SU-DHL-6 (cell line): ENCODE measurements at regions not wholly inside any gene's neighbourhood (a gene's known extent, or its start where the extent isn't known, plus 50 kb on each side); places are given as distances from the start of the nearest gene placed in this dataset.

Experiments
- H2AFZ ChIP-seq: fragments of 200-600 bp; sonication (generic); 2 replicates; pipeline ENCODE4 v1.6.1; 2014; ENCODE audit warnings: low read depth, mild to moderate bottlenecking, moderate library complexity, mixed read lengths, antibody characterized with exemption, low read length; ENCODE audit not compliant: severe bottlenecking
- H3F3A ChIP-seq: fragments of 200-600 bp; shearing (Covaris generic); 2 replicates; pipeline ENCODE4 v1.6.0; 2016; ENCODE audit warnings: antibody characterized with exemption, mild to moderate bottlenecking; ENCODE audit not compliant: insufficient read depth
- H3K27ac ChIP-seq: fragments of 200-600 bp; sonication (generic); 2 replicates; pipeline ENCODE4 v1.5.1; 2016; ENCODE audit warnings: low read depth, mild to moderate bottlenecking, low read length, moderate library complexity, mixed read lengths
- H3K27me3 ChIP-seq: fragments of 200-600 bp; sonication (generic), shearing (Covaris generic); 2 replicates; pipeline ENCODE4 v1.6.0; 2014; ENCODE audit warnings: mild to moderate bottlenecking, low read length
- H3K36me3 ChIP-seq: fragments of 200-600 bp; sonication (generic); 2 replicates; pipeline ENCODE4 v1.6.1; 2014; ENCODE audit warnings: mild to moderate bottlenecking, low read length, mixed read lengths
- H3K4me2 ChIP-seq: fragments of 300-600, 200-600 bp; shearing (Covaris generic), sonication (generic); 2 replicates; pipeline ENCODE4 v1.6.0; 2014; ENCODE audit warnings: low read length, low read depth, mild to moderate bottlenecking; ENCODE audit not compliant: poor library complexity, severe bottlenecking
- H3K4me3 ChIP-seq: fragments of 200-600 bp; sonication (generic); 2 replicates; pipeline ENCODE4 v1.5.1; 2014; ENCODE audit warnings: antibody characterized with exemption, low read length, mild to moderate bottlenecking, mixed read lengths; ENCODE audit not compliant: insufficient read depth, poor library complexity, severe bottlenecking
- H3K79me2 ChIP-seq: fragments of 200-600 bp; sonication (generic); 2 replicates; pipeline ENCODE4 v1.6.1; 2014; ENCODE audit warnings: mild to moderate bottlenecking, low read length, moderate library complexity; ENCODE audit not compliant: insufficient read depth
- H3K9ac ChIP-seq: fragments of 200-600 bp; sonication (generic); 2 replicates; pipeline ENCODE4 v1.7.0; 2014; ENCODE audit warnings: mild to moderate bottlenecking, low read length
- H3K9me2 ChIP-seq: fragments of 200-600 bp; sonication (generic); replicated peaks from 2 replicates; pipeline ENCODE4 v1.6.1; 2014; ENCODE audit warnings: low read length; ENCODE audit not compliant: insufficient read depth
- H3K9me3 ChIP-seq: fragments of 200-600 bp; sonication (generic); 2 replicates; pipeline ENCODE4 v1.6.1; 2014; ENCODE audit warnings: low read length, mixed read lengths; ENCODE audit not compliant: insufficient read depth
- H4K20me1 ChIP-seq: fragments of 200-600 bp; sonication (generic); 2 replicates; pipeline ENCODE4 v1.6.1; 2014; ENCODE audit warnings: low read depth, mild to moderate bottlenecking, antibody characterized with exemption, low read length, moderate library complexity, mixed read lengths
- EZH2phosphoT487 ChIP-seq: fragments of 200-600 bp; sonication (generic), shearing (Covaris generic); conservative IDR thresholded peaks from 2 replicates; pipeline ENCODE4 v1.6.1; 2018; ENCODE audit warnings: mild to moderate bottlenecking, antibody characterized with exemption, low read length, moderate library complexity, mixed read lengths
- TF ChIP-seq, protein P1 (sequence below): fragments of 200-600 bp; sonication (generic); IDR thresholded peaks from one replicate; pipeline ENCODE4 v1.5.1; 2017; ENCODE audit warnings: antibody characterized with exemption, mild to moderate bottlenecking, low read length, moderate library complexity; ENCODE audit not compliant: insufficient read depth, poor library complexity, severe bottlenecking

DNA sequence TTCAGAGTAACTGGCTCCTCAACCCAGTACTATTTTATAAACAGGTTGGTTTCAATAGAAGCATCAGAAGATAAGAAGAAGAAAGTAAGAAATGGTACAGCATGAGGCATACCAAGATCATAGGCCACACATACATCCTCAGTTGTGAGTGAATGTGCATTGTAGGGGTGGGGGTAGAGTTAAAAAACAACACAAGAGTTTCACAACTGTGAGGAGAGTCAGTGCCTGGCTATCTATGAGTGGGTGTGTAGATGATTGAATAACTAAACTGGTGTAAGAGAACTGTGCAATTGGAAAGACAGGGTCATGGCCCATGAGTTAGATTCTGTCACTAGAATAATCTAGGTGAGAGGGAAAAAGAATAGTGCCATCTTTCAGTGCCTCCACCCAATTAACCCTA, 748.2 kb upstream of the ACVR2A start:
- H3K4me2 ChIP-seq = no peak overlapping the region
- no peaks in the 10 kb centered on the region for H4K20me1 ChIP-seq
- H3K9ac ChIP-seq = no peak overlapping the region
- no peaks in the 10 kb centered on the region for H3K79me2 ChIP-seq
- H2AFZ ChIP-seq = no peak overlapping the region
- no peaks in the 10 kb centered on the region for H3K9me2 ChIP-seq
- H3K36me3 ChIP-seq = no peaks in the 10 kb centered on the region
- H3K27ac ChIP-seq = no peak overlapping the region
- no peak overlapping the region for H3K4me3 ChIP-seq
- no peaks in the 10 kb centered on the region for H3F3A ChIP-seq
- H3K9me3 ChIP-seq = no peaks in the 10 kb centered on the region
- H3K27me3 ChIP-seq = no peaks in the 10 kb centered on the region
- TF ChIP-seq, protein P1, sequence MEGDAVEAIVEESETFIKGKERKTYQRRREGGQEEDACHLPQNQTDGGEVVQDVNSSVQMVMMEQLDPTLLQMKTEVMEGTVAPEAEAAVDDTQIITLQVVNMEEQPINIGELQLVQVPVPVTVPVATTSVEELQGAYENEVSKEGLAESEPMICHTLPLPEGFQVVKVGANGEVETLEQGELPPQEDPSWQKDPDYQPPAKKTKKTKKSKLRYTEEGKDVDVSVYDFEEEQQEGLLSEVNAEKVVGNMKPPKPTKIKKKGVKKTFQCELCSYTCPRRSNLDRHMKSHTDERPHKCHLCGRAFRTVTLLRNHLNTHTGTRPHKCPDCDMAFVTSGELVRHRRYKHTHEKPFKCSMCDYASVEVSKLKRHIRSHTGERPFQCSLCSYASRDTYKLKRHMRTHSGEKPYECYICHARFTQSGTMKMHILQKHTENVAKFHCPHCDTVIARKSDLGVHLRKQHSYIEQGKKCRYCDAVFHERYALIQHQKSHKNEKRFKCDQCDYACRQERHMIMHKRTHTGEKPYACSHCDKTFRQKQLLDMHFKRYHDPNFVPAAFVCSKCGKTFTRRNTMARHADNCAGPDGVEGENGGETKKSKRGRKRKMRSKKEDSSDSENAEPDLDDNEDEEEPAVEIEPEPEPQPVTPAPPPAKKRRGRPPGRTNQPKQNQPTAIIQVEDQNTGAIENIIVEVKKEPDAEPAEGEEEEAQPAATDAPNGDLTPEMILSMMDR = no peak
- TF ChIP-seq EZH2phosphoT487 = no peak

DNA sequence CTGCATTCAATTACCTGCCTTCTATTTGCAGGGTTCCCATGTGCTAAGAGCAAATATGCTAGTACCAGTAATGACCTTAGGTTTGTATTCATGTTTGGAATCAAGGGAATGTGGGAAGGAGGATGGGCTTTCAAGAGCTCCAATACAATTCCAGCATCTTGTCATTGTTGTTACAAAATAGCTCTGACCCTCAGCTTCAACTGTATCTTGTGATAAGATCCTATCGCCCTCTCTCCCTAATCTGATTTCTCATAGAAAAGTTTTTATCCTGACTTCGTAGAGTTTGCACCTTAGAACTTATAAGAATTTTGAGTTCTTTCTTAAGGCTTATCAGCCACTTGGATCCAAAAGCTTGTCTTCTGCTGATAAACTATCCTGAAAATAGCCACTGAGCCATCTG, 749.5 kb upstream of the ACVR2A start:
- no peak overlapping the region for H3K4me2 ChIP-seq
- TF ChIP-seq EZH2phosphoT487 = no peak
- TF ChIP-seq, protein P1 = no peak
- H3K4me3 ChIP-seq = no peak overlapping the region
- no peaks in the 10 kb centered on the region for H4K20me1 ChIP-seq
- H3K9me2 ChIP-seq = no peaks in the 10 kb centered on the region
- no peaks in the 10 kb centered on the region for H3K9me3 ChIP-seq
- no peaks in the 10 kb centered on the region for H3K36me3 ChIP-seq
- H3K79me2 ChIP-seq = no peaks in the 10 kb centered on the region
- no peak overlapping the region for H2AFZ ChIP-seq
- H3K27ac ChIP-seq = no peak overlapping the region
- H3K9ac ChIP-seq = no peak overlapping the region
- H3K27me3 ChIP-seq = no peaks in the 10 kb centered on the region
- no peaks in the 10 kb centered on the region for H3F3A ChIP-seq

DNA sequence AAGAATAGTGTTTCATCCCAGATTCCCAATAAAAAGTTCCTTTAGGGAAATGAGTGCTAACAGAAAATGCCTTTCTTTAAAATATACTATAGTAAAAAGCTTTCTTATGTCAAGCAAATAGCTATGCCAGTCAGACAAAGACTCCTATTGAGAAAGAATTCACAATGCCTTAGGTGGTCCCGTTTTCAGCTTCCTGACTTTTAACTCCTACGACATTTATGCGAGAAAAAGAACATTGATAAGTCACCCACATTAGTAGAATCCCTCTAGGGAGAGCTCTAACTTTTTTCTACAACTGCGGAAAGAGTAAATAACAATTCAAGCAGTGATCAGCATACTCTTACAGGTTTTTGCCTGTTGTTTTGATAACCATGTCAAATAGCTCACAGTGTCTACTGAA, 750.8 kb upstream of the ACVR2A start:
- Histone ChIP-seq H3K4me2 (no peak overlapping the region), H3K36me3 (no peaks in the 10 kb centered on the region), H2AFZ (no peak overlapping the region), H3K9me3 (no peaks in the 10 kb centered on the region), H3K4me3 (no peak overlapping the region), H3F3A (no peaks in the 10 kb centered on the region), H3K79me2 (no peaks in the 10 kb centered on the region), H3K27ac (no peak overlapping the region), H3K9ac (no peak overlapping the region), H3K9me2 (no peaks in the 10 kb centered on the region), H3K27me3 (no peaks in the 10 kb centered on the region), H4K20me1 (no peaks in the 10 kb centered on the region)
- TF ChIP-seq, protein P1 = no peak

DNA sequence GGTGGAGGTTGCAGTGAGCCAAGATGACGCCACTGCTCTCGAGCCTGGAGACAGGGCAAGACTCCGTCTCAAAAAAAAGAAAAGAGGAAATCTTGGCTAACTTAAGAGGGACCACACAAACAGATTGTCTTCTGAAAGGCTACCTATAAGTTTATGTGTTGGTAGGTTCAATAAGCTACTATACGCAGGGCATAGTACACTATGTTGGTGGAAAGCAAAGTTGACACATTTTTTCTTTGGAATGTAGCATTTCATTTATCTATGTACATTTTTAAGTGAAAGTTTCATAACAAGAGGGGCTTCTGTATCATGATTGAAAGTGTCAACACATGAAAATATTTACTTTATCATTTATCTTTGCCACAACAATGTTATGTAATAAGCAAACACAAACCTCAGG, 752.6 kb upstream of the ACVR2A start:
- Histone ChIP-seq H3K9me3 (no peaks in the 10 kb centered on the region), H3K9me2 (no peaks in the 10 kb centered on the region), H3K9ac (no peak overlapping the region), H3K4me2 (no peak overlapping the region), H3F3A (no peaks in the 10 kb centered on the region), H3K79me2 (no peaks in the 10 kb centered on the region), H3K4me3 (no peak overlapping the region), H2AFZ (no peak overlapping the region), H3K36me3 (no peaks in the 10 kb centered on the region), H4K20me1 (no peaks in the 10 kb centered on the region), H3K27me3 (no peaks in the 10 kb centered on the region), H3K27ac (no peak overlapping the region)
- TF ChIP-seq, protein P1 = no peak
- no peak for TF ChIP-seq EZH2phosphoT487
